HG03354 (cell line): ENCODE measurements at regions not wholly inside any gene's neighbourhood (a gene's known extent, or its start where the extent isn't known, plus 50 kb on each side); places are given as distances from the start of the nearest gene placed in this dataset.

Source experiments
- ATAC-seq: cut with Tn5 transposase; IDR thresholded peaks from one replicate; pipeline ENCODE4 v1.9.1; 2021; ENCODE audit warnings: mild to moderate bottlenecking; ENCODE audit not compliant: unreplicated experiment, poor library complexity, severe bottlenecking

DNA sequence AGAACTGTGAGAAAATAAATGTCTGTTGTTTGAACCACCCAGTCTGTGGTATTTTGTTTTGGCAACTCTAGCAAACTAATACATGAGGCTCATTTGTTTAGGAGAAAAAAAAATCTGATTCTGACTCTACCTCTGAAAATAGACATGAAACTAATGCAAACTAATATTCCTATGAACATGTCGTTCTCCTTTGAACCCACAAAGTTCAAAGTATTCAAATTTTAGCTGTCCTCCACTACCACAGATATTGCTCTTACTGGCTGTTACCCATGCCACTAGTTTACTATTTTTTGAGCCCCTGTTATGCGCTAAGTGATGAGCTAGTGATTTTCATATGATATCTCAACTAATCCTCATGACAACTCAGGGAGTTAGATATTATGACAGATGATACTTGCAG is 58.8 kb upstream of the ZNF804B start:
- no peak for ATAC-seq

DNA sequence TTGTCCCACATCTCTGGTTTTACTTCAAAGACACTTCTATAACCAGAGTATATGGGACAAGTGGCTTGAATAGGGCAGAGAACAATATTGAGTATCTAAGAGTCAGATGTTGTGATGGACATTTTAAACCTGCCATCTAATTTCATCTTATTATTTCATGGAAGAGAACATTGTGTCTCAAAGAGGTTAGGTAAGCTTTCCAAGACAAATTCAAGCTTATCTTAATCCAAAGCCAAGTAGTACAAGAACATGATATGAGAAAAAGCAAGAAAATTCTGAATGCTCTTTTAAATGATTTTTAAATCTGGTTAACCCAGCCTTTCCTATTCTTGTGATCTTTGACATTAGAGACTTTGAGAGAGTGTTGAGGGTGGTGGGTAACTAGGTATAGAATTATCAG is 65.3 kb upstream of the ZNF804B start:
- ATAC-seq, result no peak

DNA sequence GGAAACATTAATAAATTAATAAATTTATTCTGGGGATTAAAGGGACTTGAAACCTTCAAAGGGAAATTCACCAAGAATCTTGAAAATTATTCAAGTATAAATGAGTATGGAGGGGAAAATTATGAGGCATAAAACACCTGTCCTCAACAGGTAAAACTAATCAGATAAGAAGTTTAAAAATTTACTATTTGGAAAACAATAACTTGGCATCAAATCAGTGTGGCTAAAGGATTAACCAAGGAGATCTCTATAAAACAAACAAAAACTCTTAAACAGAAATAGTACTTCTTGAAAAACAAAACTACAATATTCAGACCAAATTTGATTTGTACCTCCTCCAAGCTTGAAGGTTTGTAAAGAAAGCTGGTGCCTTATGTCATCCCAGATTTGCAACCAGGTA is 66.4 kb upstream of the ZNF804B start:
- no peak for ATAC-seq

- ATAC-seq, result no peak
These were observed 67.0 kb upstream of the ZNF804B start for GRCh38 chr7:88692493-88692892.

- no peak for ATAC-seq
These were observed 69.7 kb upstream of the ZNF804B start for GRCh38 chr7:88689821-88690220.

DNA sequence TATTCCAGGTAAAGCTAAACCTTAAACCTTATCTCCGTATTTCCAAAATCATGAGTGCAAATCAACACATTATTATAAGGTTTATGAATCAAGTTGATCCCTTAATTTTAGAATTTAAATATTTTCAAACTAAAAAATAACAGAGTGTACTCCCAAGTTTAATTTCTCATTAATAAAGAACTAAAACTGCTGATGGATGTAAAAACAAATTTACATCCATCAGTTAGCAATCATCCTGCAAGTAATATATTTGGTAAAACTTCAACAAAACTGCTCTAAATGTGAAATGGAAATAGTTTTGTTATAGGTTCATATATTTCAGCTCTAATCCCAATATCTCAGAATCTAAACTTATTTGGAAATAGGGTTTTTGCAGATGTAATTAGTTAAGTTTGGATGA is 71.3 kb upstream of the ZNF804B start:
- ATAC-seq, result no peak

DNA sequence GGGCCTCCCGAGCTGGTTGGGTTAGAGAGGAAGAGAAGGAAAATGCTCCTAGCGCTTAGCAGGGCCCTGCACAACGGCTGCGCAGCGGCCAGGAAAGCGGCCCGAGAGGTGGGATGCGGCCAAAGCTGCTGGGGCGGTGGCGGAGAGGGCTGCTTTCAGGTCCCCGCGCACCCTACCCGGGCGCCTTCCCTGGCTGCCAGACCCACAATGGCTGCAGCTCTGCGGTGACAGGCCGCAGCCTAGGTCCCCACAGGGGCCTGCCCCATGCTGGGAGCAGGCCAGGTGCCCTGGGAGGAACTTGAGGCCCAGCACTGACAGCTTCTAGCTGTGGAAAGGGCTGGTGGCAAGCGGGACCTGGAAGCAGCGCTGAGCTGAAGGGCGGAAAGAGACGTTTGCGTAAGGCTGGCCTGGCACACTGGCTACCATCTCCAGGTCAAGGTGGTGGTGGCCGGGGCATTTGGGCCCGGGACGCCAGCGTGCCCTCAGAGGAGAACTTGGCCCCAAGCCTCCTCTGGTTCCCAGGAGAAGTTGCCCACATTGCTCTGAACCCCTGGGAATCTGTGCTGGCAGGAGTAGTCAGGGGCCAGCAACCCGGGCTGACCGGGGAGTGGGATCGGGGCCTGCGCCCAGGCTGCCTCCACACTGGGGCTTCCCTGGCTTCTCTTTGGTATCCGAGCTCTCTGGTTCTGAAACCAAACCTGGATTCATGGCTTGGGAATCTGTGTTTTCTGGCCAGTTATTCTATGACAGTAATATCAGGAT is 72.9 kb upstream of the ZNF804B start:
- ATAC-seq, result no peak

GRCh38 chr7:88681682-88682081 is 77.8 kb upstream of the ZNF804B start:
- ATAC-seq, result no peak

DNA sequence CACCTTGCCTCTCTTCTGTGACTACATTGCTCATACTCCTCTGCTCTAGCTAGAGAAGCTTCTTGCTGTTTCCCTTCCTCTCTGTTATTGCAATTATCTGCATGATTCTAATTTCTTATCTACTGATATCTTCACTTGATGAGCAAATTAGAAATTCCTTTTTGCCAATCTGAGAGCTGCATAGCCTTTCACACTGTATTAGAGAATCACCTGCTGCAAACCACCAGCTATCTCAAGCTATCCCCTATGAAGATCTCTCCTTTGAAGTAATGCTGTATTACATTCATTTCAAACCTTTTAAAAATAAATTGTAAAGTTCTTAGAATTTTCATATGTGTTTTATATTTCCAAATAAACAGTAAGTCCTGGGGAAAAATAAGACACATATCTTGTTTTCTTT is 89.0 kb upstream of the ZNF804B start:
- ATAC-seq, result no peak

DNA sequence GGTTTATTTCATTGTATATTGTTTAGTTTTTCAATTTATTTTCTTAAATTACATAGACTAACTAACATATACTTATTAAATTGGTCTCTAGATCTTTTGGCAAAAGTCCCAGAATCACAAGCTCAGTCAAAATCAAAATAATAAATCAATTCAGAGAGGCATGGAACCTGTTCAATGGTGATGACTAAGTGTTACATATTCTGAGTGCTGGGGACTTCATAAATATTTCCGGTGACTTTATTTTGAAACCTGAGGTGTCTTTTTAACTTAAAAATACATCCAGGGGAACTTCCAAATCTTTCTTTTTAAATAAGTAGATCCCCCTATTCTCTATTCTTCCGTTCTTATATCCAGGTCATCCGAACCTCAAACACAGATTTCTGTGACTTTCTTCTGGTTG is 89.6 kb upstream of the ZNF804B start:
- no peak for ATAC-seq

- no peak for ATAC-seq
These were observed 90.9 kb upstream of the ZNF804B start for GRCh38 chr7:88668591-88668990.

DNA sequence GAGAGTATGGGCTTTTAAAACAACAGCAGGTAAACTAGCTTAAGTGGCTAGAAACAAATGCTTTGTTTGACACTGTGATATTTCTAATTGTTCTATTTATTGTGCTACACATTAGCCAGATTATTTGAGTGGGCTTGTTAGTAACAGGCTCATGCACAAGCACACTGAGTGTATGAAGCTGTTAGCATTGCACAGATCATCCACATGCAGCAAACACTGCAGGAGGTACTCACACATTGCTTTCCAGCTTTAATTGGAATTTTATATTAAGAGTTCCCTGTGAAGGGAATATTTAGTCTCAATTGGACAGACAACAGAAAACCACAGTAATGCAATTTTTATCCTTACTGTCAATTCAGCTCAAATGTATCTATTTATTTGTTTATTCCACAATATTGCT is 92.9 kb upstream of the ZNF804B start:
- no peak for ATAC-seq

DNA sequence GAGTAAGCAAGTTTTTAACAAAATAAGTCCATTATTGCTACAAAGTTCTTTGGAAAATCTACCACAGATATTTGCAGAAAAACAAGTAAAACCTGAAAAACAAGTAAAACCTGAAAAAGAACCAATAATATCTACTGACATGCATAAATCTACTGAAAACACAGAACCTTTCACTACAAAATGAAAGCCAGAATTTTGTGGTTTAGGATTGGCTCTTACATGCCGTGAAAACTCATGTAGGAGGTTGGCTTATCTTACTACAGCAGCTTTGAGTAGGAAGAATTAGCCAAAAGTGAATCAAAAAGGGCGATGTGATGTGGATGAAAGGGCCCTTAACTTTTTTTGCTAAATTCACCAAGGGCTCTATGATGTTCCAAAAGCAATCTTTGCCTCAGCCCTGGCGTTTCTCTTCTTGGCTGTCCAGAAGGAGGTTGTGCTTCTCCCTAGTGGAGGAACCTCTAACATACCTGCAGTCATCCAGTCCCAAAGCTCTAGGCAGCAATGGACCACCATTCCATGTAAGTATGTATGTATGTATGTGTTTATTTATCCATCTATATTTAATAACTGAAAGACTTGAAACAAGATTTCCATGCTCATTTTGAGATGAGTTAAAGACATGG is 93.5 kb upstream of the ZNF804B start:
- ATAC-seq, result no peak

- ATAC-seq, result no peak
These were observed 94.8 kb upstream of the ZNF804B start for GRCh38 chr7:88664630-88665233.

- no peak for ATAC-seq
These were observed 97.6 kb upstream of the ZNF804B start for GRCh38 chr7:88661921-88662320.

GRCh38 chr7:88647825-88648224 is 111.7 kb upstream of the ZNF804B start:
- ATAC-seq, result no peak

DNA sequence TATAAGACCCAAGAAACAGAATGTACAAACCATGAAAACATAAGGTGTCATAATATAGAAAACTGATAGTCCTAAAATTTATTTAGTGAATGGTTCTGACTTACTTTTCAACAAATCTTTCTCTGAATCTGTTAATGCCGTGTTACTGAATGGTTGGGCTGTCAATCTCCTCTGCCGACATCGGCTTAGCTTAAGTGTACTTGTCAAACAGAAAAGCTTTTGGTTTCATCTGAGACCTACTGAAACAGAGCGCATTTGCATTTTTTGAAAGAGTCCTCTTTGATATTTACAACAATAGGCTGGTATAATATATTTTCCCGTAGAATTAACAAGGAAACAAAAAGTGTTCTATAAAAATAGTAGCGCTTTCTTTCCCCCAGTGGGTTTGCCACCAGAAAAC is 120.9 kb upstream of the ZNF804B start:
- no peak for ATAC-seq

DNA sequence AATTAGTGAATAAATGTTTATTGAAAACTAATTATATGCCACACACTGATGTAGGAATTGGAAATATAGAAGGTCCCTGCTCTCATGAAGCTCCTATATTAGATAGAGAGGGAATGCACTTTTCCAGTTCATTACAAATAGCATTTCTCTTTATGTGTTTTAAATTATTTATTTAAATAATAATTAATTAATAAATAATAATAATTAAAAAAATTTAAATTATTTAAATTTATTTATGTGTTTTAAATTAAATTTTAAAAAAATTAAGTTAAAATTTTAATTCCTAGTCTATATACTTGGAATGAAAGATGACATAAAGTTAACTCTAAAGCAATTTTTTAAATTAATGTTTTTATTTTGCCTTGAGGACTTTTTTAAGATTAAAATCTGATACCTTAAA is 121.7 kb upstream of the ZNF804B start:
- ATAC-seq, result no peak

- ATAC-seq, result no peak
These were observed 124.4 kb upstream of the ZNF804B start for GRCh38 chr7:88635149-88635548.

DNA sequence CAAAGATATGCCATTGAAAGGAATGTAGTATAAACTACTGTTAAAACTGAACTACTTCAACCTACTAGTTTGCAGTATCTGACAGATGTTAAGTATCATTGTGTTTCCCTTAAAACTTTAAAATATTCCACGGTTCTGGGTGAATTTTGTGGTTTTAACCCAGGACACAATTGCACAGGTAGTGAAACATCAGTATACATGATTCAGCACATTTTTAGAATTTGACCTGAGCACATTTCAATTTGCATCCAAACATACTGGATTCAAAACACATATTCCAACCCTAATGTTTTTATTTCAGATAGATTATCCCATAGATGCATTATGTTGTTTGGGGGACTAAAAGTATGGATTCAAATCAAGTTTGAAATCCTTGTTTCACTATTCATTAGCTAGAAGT is 129.9 kb upstream of the ZNF804B start:
- no peak for ATAC-seq

DNA sequence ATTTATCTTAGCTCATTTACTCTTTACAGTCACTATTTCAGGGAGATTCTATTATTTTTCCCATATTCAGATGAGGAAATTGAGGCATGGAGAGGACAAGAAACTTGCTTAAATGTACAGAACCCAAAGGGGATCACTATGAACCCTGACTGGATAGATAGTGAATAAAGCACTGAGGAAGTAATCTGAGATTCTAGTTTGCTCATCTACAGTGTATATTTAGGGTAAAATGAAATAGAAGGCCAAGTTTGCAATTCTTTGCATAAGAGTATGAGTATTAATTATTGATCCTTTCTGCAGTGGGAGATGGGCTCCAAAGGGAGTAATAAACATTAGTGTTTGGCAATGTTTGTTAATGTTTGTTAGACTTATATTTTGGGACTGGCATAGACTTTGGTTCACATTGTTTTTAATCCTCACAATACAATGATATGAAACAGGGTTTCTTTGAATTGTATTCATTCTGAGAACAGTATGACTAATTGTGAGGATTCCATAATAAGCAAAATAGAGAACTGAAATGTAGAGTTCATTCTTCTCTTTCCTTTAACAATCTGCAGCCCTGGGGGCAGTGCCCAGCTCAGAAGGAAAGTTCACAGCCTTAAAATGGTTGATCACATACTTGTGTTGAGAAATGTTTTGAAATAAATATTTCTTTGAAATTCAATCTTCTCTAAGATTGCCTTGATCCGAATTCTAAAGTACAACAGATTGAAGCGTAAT is 131.0 kb upstream of the ZNF804B start:
- ATAC-seq, result peak; percentile 100
